CMK (cell line): ENCODE measurements at regions not wholly inside any gene's neighbourhood (a gene's known extent, or its start where the extent isn't known, plus 50 kb on each side); places are given as distances from the start of the nearest gene placed in this dataset.
A peak's percentile ranks its signal among the peaks of the same experiment; 100 is the strongest.
"Not testable (repeated sequence)": the region's sequence is repeated elsewhere in the genome, so short reads cannot be mapped to it uniquely, and the experiment has no call there.

Experiments used
- DNase-seq: peaks from one replicate; pipeline ENCODE4 v3.0.0-alpha.2; 2010; ENCODE audit warnings: low read depth

DNA sequence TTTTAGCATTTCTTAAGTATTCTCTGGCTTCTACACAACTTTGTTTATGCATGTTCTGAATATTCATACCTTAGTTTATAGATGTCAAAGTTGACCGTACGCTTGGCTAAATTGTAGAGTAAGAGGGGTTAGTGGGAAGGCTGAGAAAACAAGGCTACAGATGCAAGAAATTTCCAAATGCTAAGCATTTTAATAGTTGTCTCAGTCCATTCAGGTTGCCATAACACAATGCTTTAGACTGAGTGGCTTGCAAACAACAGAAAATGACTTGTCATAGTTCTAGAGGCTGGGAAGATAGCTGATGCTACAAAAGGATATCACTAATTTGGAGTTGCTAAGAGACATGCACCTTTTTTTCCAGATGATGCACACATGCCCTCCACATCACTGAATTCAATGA lies 53.0 kb upstream of the C1QTNF3 start:
- not testable (repeated sequence) for DNase-seq

DNA sequence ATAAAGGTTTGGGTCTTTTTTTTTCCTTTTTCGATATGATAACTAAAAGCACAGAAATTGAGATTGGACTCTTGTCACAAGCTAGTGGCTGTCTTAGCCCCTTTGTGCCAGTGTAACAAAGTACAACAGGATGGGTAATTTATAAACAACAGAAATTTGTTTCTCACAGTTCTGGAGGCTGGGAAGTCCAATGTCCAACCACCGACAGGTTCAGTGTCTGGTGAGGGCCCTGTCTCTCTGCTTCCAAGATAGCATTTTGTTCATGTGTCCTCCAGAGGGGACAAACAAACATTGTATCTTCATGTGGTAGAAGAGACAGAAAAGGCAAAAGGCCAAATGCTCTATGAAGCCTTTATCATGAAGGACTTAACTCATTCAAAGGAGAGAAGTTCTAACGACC lies 56.9 kb upstream of the C1QTNF3 start:
- DNase-seq = not testable (repeated sequence)

DNA sequence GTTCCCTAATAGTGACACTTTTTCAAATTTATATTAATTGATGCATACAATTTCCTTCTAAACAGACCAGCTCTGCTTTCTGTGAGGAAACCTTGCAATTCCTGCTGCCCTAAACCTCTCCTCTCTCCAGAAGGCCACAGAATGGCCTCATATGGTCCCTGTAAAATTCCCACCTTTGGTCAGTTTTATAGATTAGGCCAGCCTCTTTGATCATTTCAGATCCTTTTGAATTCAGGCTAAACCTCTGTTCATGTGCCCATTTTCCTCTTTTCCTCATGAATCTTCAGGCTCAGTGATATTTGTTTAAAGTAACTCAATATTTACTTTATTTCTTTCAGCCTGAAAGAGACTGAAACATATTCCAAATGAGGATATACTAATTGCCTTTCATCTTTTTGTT lies 58.6 kb upstream of the C1QTNF3 start:
- not testable (repeated sequence) for DNase-seq

DNA sequence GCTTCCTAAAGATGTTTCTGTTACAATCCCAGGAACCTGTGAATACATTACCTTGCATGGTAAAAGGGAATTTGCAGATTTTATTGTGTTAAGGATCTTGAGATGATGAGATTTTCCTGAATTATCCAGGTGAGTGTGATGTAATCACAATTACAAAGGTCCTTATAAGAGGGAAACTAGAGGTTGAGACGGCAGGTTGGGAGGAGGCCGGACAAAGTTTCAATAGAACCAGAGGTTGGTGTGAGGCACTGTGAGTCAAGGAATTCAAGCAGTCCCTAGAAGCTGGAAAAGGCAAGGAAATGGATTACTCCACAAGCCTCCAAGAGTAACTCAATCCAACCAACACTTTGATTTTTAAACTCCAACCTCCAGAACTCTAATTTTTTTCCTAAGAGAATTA lies 65.9 kb upstream of the C1QTNF3 start:
- not testable (repeated sequence) for DNase-seq

DNA sequence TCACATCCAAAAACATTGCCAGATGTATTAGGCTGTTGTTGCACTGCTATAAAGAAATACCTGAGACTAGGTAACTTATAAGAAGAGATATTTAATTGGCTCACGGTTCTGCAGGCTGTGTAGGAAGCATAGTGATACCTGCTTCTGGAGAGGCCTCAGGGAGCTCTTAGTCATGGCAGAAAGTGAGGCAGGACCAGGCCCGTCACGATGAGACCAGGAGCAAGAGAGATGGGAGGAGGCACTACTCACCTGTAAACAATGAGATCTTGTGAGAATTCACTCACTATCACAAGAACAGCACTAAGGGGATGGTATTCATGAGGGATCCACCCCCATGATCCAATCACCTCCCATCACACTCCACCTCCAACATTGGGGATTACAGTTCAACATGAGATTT lies 81.3 kb upstream of the C1QTNF3 start:
- DNase-seq = not testable (repeated sequence)

DNA sequence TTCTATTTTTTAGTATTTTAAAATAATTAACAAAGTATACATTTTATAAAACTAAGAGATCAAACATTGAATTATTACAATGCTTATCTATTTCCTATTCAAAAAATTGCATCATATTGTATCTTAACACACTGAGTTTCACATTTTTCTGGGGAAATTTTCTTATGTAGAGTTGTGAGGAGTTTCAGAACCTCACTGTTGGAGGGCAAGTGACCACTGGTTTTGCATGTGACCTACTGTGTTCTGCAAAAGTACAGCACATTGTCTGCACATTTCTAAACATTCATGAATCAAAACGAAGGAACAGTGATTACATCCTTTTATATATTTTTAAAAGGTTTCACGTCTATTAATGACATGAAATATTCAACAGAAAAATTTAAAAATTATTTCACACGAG lies 82.3 kb upstream of the C1QTNF3 start:
- DNase-seq = not testable (repeated sequence)

DNA sequence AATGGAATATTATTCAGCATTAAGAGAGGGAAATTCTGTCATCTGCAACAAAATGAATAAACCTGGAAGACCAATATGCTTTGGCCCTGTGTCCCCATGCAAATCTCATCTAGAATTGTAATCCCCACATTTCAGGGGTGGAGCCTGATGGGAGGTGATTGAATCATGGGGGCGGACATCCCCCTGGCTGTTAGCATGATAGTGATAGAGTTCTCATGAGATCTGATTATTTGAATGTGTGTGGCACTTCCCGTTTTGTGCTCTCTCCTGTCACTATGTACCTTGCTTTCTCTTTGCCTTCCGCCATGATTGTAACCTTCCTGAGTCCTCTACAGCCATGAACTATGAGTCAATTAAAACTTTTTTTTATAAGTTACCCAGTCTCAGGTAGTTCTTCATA lies 83.7 kb upstream of the C1QTNF3 start:
- DNase-seq = not testable (repeated sequence)

DNA sequence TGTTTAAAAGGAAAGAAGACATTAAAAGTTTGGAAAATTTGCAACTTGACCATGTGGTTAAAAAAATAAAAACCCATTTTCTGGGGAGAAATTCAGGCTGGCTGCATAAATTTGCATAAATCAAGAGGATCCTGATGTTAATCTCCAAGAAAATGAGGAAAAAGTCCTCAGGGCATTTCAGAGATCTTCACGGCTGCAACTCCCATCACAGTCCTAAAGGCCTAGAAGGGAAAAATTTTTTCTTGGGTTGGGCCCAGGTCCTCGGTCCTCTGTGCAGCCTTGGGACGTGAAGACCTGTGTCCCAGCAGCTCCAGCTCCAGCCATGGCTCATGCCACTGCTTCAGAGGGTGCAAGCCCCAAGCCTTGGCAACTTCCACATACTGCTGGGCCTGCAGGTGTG lies 84.8 kb upstream of the C1QTNF3 start:
- DNase-seq = not testable (repeated sequence)

DNA sequence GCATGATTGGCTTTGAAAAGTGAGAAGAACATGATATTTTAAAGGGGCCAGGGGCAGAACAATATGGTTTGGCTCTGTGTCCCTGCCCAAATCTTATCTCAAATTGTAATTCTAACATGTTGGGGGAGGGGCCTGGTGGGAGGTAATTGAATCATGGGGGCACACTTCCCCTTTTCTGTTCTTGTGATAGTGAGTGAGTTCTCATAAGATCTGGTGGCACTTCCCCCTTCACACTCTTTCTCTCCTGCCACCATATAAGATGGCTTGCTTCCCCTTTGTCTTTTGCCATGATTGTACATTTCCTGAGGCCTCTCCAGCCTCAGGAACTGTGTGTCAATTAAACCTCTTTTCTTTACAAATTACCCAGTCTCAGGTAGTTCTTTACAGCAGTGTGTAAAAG lies 85.9 kb upstream of the C1QTNF3 start:
- DNase-seq = not testable (repeated sequence)

DNA sequence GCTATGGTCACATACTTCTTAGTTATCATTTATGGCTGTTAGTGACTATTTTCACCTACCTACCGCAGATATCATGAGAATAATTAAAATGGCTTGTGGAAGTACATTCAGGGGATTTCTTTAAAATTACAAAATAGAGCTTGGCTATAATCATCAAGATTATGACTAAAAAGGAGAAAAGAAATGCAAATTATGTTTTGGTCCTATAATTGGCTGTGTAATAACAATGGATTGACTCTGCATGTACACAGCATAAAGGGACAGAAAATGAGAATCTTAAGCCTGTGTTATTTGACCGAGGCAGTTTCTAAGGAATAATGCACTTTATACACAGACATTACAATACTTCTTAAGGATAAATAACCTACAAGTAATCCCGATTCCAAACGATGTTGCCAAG lies 112.0 kb upstream of the C1QTNF3 start:
- not testable (repeated sequence) for DNase-seq

DNA sequence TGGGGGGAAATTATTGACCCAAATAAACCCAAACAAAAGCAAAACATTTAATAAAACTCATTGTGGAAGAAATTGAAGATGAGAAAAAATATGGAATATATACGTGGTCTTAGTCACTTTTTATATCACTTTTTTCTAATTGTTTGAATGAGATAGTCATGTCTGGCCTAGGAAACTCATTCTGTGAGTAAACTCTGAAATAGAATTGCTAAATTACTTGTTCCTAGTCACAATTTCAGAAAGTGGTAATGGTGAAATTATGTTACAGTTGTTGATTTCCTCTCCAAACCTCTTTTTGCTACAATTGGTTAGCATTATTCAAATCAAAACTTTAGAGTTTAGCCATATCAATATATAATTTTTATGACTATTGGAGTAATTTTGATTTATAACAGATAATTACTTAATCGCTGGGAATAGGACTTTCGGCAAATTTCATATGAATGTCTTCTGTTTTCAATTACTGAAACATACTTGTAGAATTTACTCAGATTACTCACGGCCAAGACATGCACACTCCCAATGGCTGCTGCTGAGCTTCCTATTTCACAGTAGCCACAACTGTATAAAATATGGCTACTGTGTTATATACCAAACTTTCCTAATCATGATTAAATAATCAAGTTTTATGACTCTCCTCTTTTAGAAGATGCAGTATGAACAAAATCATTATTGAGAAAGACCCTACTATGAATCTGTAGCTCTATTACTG lies 113.8 kb upstream of the C1QTNF3 start:
- not testable (repeated sequence) for DNase-seq

DNA sequence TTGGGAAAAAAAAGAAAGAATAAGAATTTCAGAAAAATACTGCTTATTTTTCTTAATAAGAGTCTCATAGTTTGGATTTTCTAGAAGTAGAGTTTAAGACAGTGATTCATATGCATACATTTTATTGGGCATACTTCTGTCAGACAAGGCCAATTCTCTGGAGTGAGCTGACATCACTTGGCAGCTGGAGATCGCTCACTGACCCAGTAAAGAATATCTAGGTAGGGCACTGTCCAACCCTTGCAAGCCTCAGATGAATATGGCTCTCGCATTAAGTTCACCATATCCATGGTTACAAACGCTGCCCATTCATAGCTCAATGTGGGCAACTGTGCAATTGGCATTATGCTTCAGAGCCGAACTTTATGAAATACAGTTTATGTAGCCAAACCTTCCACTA lies 117.9 kb upstream of the C1QTNF3 start:
- not testable (repeated sequence) for DNase-seq

DNA sequence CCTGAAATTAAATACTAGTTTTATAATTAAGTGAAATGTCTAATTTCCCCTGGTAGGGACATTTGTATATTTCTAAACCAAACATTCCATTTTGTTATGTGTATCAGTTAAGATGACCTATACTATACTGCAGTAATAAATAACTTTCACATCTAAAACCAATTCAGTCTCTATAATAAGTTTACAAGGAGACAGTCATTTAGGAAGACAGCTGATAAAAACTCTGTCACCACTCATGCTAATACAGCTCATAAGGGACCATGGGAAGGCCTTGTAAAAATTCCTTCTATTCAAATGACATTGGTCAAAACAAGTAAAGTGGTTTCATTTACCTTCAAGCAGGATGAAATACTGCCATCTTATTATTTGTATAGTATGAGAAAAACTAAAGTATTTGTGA lies 128.4 kb upstream of the C1QTNF3 start:
- DNase-seq = not testable (repeated sequence)

DNA sequence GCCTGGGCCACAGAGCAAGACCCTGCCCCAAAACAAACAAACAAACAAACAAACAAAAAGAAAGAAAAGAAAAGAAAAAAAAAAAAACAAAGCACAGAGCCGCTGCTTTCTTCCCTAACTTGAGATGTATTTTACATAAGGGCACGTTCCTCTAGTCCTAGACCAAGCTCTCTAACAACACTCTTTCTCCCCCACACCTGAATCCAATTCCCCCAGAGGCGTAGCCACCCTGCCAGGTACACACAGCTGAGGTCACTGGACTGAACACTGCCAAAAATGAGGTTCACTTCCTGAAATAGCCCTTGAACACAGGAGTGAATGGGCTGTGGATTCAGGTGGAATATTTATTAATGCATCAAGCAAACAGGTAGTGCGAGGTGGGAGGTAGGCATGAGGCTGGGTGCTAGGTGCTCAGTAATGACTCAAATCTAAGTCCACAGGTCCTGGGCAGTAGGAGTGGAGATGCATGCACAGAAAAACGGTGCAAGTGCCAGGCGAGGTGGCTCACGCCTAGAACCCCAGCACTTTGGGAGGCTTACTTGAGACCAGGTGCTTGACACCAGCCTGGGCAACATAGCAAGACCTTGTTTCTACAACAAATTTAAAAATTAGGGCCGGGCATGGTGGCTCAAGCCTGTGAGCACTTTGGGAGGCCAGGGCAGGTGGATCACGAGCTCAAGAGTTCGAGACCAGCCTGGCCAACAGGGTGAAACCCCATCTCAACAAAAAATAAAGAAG lies 136.6 kb upstream of the C1QTNF3 start:
- DNase-seq = not testable (repeated sequence)

DNA sequence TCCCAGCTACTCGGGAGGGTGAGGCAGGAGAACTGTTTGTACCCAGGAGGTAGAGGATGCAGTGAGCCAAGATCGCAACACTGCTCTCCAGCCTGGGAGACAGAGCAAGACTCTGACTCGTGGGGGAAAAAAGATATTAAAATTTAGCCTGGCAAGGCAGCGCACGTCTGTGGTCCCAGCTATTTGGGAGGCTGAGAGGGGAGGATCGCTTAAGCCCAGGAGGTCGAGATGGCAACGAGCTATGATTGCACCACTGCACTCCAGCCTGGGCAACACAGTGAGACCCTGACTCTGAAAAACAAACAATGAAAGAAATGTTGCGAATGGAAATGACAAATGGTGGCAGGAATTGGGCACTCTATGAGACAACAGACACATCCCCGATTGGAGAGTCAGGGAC lies 137.2 kb upstream of the C1QTNF3 start:
- DNase-seq = not testable (repeated sequence)

DNA sequence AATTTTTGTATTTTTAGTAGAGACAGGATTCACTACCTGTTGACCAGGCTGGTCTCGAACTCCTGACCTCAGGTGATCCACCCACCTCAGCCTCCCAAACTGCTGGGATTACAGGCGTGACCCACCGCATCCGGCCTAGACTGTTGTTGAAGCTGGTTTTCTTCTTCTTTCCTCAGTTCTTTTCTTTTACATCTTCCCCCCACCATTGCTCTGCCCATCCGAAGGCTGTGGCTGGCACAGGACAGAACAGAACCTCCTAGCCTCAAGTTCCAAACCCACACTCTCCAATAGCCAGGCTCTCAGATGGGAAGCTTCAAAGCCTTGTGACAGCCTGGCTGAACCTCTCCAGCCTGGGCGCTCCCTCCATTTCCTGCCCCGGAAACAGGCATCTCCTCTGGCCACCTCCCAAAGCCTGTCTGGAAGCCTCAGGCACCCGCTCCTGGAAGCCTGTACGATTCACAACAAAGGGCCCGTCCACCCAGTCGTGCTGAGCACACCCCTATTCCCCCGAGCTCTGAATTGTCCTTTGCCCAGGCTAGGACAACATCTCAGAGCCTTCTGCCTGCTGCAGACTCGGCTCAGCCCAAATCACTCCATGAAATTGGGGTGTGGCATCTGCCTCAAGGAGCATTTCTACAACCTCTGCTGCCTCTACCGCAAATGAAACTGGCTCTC lies 138.1 kb upstream of the C1QTNF3 start:
- not testable (repeated sequence) for DNase-seq

DNA sequence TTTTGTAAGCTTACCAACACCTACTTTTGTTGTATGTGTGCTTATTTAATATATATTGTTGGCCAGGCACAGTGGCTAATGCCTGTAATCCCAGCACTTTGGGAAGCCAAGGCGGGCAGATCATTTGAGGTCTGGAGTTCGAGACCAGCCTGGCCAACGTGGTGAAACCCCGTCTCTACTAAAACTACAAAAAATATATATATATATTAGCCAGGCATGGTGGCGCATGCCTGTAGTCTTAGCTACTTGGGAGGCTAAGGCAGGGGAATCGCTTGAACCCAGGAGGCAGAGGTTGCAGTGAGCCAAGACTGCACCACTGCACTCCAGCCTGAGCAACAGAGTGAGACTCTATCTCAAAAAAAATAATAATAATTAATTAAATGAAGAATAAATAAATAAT lies 142.0 kb upstream of the C1QTNF3 start:
- not testable (repeated sequence) for DNase-seq

DNA sequence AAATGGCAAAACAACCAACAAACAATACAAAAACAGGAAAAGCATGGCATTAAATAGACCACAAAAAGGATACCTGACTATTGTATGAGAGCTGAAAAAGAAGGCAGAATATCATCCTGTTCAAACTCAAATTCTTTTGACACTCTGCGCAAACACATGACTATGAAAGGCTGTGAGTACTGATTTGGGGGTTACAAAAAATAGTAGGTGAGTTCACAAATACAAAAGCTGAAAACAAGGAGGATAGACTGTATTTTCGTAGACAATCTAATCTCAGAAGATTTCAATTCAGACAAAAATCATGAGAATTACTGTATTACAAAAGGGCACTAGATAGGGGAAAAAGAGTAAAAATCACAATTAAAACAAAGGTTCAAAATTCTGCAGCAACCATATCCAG lies 142.6 kb upstream of the C1QTNF3 start:
- DNase-seq = not testable (repeated sequence)

DNA sequence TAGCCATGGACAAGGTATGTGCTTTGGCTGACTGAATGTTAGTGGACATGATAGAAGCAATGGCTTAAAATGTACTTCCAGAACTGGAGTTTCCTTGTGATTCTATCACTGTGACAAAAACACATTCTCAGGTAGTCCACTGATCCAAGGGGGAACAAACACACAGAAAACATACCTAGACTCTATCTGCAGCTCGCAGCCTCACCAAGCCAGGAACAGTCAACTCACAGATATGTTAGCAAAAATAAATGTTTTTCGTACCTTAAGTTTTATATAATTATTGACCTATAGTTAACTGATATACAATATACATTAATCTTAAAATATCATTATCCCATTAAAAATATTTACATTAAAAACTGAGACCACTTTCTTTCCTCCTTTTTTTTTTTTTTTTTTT lies 143.1 kb upstream of the C1QTNF3 start:
- not testable (repeated sequence) for DNase-seq

DNA sequence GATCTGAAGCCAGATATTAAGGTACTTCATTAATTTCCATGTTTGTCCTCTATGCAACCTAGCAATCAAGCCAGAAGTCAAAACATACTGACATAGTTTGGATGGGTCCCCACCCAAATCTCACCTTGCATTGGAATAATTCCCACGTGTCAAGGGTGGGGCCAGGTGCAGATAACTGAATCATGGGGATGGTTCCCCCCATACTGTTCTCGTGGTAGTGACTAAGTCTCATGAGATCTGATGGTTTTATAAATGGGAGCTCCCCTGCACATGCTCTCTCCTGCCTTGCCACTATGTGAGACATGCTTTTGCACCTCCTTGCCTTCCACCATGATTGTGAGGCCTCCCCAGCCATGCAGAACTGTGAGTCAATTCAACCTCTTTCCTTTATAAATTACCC lies 143.9 kb upstream of the C1QTNF3 start:
- DNase-seq = not testable (repeated sequence)

DNA sequence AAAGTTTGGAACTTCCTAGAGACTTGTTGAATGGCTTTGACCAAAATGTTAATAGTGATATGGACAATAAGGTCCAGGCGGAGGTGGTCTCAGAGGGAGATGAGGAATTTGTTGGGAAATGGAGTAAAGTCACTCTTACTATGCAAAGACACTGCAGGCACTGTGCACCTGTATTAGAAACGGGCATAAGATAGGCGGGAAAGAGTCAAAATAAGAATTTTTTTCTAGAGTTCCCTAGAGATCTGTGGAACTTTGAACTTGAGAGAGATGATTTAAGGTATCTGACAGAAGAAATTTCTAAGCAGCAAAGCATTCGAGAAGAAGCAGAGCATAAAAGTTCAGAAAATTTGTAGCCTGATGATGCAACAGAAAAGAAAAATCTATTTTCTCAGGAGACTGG lies 144.4 kb upstream of the C1QTNF3 start:
- DNase-seq = not testable (repeated sequence)

DNA sequence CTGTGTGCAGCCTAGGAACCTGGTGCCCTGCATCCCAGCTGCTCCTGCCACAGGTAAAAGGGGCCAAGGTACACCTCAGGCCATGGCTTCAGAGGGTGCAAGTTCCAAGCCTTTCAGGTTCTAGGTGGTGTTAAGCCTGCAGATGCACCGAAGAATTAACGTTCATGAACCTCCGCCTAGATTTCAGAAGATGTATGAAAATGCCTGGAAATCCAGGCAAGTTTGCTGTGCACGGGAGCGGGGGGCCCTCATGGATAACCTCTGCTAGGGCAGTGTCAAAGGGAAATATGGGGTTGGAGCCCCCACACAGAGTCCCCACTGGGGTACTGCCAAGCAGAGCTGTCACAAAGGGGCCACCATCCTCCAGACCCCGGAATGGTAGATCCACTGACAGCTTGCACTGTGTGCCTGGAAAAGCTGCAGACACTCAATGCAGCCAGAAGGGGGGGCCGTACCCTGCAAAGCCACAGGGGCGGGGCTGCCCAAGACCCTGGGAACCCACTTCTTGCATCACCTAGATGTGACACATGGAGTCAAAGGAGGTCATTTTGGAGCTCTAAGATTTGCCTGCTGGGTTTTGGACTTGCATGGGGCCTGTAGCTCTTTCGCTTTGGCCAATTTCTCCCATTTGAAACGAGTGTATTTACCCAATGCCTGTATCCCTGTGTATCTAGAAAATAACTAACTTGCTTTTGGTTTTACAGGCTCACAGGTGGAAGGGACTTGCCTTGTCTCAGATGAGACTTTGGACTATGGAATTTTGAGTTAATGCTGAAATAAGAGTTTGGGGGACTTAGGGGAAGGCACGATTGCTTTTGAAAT lies 145.2 kb upstream of the C1QTNF3 start:
- peak; percentile 65 for DNase-seq
